OCI-LY7 (cell line): ENCODE measurements at regions not wholly inside any gene's neighbourhood (a gene's known extent, or its start where the extent isn't known, plus 50 kb on each side); places are given as distances from the start of the nearest gene placed in this dataset.

Experiments
- BruUV-seq: library from RNA; stranded (reverse); fragments of 400-500 nt; replicated peaks from 2 replicates; lab custom pipeline; 2021; lab: Mats Ljungman, UMichigan
- CTCF ChIA-PET: fragments of 300-600 bp; sonication (Branson Sonifier 250); formaldehyde crosslinking; loops from one replicate; lab custom pipeline; 2022; ENCODE audit warnings: antibody characterized with exemption; ENCODE audit not compliant: unreplicated experiment; lab: Charles Lee
- POLR2A ChIA-PET: fragments of 300-600 bp; sonication (Branson Sonifier 250); formaldehyde crosslinking; loops from one replicate; lab custom pipeline; 2022; ENCODE audit warnings: antibody characterized with exemption; lab: Charles Lee
- DNase-seq: peaks from one replicate; pipeline ENCODE4 v3.0.0-alpha.2; 2015; ENCODE audit warnings: low spot score
- H2AFZ ChIP-seq: fragments of 200-600 bp; sonication (generic), shearing (Covaris generic); 2 replicates; pipeline ENCODE4 v1.6.1; 2014; ENCODE audit warnings: mild to moderate bottlenecking, antibody characterized with exemption, low read length, moderate library complexity
- H3K27ac ChIP-seq: fragments of 200-600 bp; sonication (generic); 2 replicates; pipeline ENCODE4 v1.5.1; 2014; ENCODE audit warnings: mixed run types, low read depth, mild to moderate bottlenecking, moderate library complexity, low read length, inconsistent platforms; ENCODE audit not compliant: poor library complexity, severe bottlenecking
- H3K36me3 ChIP-seq: fragments of 200-600 bp; sonication (generic); 2 replicates; pipeline ENCODE4 v1.6.1; 2014; ENCODE audit warnings: mild to moderate bottlenecking, antibody characterized with exemption, low read length, moderate library complexity, mixed read lengths; ENCODE audit not compliant: insufficient read depth
- H3K4me1 ChIP-seq: fragments of 200-600 bp; sonication (generic); 2 replicates; pipeline ENCODE4 v1.5.1; 2014; ENCODE audit warnings: mild to moderate bottlenecking, low read length; ENCODE audit not compliant: insufficient read depth, poor library complexity, severe bottlenecking
- H3K4me2 ChIP-seq: fragments of 200-600 bp; sonication (generic); 2 replicates; pipeline ENCODE4 v1.6.1; 2014; ENCODE audit warnings: mild to moderate bottlenecking, low read length
- H3K4me3 ChIP-seq: fragments of 200-600 bp; sonication (generic); 2 replicates; pipeline ENCODE4 v1.5.1; 2014; ENCODE audit warnings: mild to moderate bottlenecking, low read depth, low read length; ENCODE audit not compliant: poor library complexity, severe bottlenecking
- H3K79me2 ChIP-seq: fragments of 200-600 bp; sonication (generic); 2 replicates; pipeline ENCODE4 v1.6.1; 2016; ENCODE audit warnings: low read depth, mild to moderate bottlenecking, low read length, moderate library complexity, mixed read lengths; ENCODE audit not compliant: insufficient read depth
- H3K9me2 ChIP-seq: fragments of 200-600 bp; sonication (generic); 2 replicates; pipeline ENCODE4 v1.6.1; 2016; ENCODE audit warnings: mild to moderate bottlenecking, low read length, mixed read lengths; ENCODE audit not compliant: insufficient read depth
- H3K9me3 ChIP-seq: fragments of 200-600 bp; sonication (generic); 2 replicates; pipeline ENCODE4 v1.6.1; 2014; ENCODE audit warnings: mild to moderate bottlenecking, mixed run types, low read length, mixed read lengths
- H4K20me1 ChIP-seq: fragments of 200-600 bp; sonication (generic); 2 replicates; pipeline ENCODE4 v1.6.1; 2014; ENCODE audit warnings: mild to moderate bottlenecking, antibody characterized with exemption, low read length, moderate library complexity, mixed read lengths; ENCODE audit not compliant: insufficient read depth
- CTCF ChIP-seq: fragments of 200-600 bp; sonication (generic); conservative IDR thresholded peaks from 2 replicates; pipeline ENCODE4 v1.5.1; 2014; ENCODE audit warnings: mild to moderate bottlenecking, antibody characterized with exemption, low read length, moderate library complexity, mixed read lengths
- EZH2phosphoT487 ChIP-seq: fragments of 200-600 bp; sonication (generic); IDR thresholded peaks from 2 replicates; pipeline ENCODE4 v1.6.1; 2018; ENCODE audit warnings: low read depth, borderline replicate concordance, mild to moderate bottlenecking, mixed run types, antibody characterized with exemption, low read length, moderate library complexity, mixed read lengths
- intact Hi-C: fragments of 100-400 bp; cut with micrococcal nuclease; formaldehyde crosslinking; loops from one replicate; pipeline ENCODE4 v1.10.0; 2022; ENCODE audit not compliant: unreplicated experiment

GRCh38 chr11:96459751-96460150, 69.9 kb downstream of the JRKL start:
- no peak for DNase-seq
- no peaks in the 10 kb centered on the region for H3K36me3 ChIP-seq
- no peak overlapping the region for H2AFZ ChIP-seq
- no peaks in the 10 kb centered on the region for H3K9me2 ChIP-seq
- POLR2A ChIA-PET: no interaction called here
- H3K27ac ChIP-seq: no peak overlapping the region
- no peaks in the 10 kb centered on the region for H3K9me3 ChIP-seq
- no peaks in the 10 kb centered on the region for H4K20me1 ChIP-seq
- BruUV-seq: no TSS peak
- TF ChIP-seq EZH2phosphoT487 (no peak), CTCF (no peak)
- H3K4me3 ChIP-seq: no peak overlapping the region
- H3K4me1 ChIP-seq: no peaks in the 10 kb centered on the region
- H3K4me2 ChIP-seq: no peak overlapping the region
- no peaks in the 10 kb centered on the region for H3K79me2 ChIP-seq
- CTCF ChIA-PET: no interaction called here
- intact Hi-C loops: loop anchor here (5.0 kb wide), 1 partner anchor 683 kb away; no protein-coding TSS in a partner anchor

GRCh38 chr11:96461871-96462270, 72.1 kb downstream of the JRKL start:
- DNase-seq: no peak

More at GRCh38 chr11:96461871-96462270, 72.1 kb downstream of the JRKL start:
- Histone ChIP-seq H4K20me1 (no peaks in the 10 kb centered on the region), H3K9me3 (no peaks in the 10 kb centered on the region), H3K4me2 (no peak overlapping the region), H3K79me2 (no peaks in the 10 kb centered on the region), H2AFZ (no peak overlapping the region), H3K9me2 (no peaks in the 10 kb centered on the region), H3K4me1 (no peaks in the 10 kb centered on the region), H3K4me3 (no peak overlapping the region), H3K27ac (no peak overlapping the region), H3K36me3 (no peaks in the 10 kb centered on the region)
- POLR2A ChIA-PET: interaction anchor here (0.7 to 2.1 kb wide), 2 partner anchors 12 to 1568 kb away, joined by 3 to 6 read pairs; no protein-coding TSS in a partner anchor
- TF ChIP-seq CTCF (no peak), EZH2phosphoT487 (no peak)
- CTCF ChIA-PET: no interaction called here
- intact Hi-C loops: loop anchor here (5.0 kb wide), 1 partner anchor 680 kb away; no protein-coding TSS in a partner anchor
- no TSS peak for BruUV-seq
